ENCODE measurements at regions not wholly inside any gene's neighbourhood (a gene's known extent, or its start where the extent isn't known, plus 50 kb on each side); places are given as distances from the start of the nearest gene placed in this dataset.

GRCh38 chr2:162929571-162929970 lies 91.0 kb upstream of the KCNH7 start:
- TF ChIP-seq PBX3 (IDR thresholded peaks at IDR 0.05) (no peak), JUNB (IDR thresholded peaks at IDR 0.05) (peak; percentile 67), CTCF (IDR thresholded peaks at IDR 0.05) (no peak), MAX (IDR thresholded peaks at IDR 0.05) (no peak), REST (IDR thresholded peaks at IDR 0.05) (no peak), MYC (IDR thresholded peaks at IDR 0.05; ENCODE audit: borderline replicate concordance, low read length) (no peak), ZNF302 (CRISPR knock-in tag; IDR thresholded peaks at IDR 0.05) (no peak), ESRRA (IDR thresholded peaks at IDR 0.05; ENCODE audit: borderline replicate concordance, low read length) (no peak)

Data from A549 (cell line).